GM23248 (cell line): ENCODE measurements at regions not wholly inside any gene's neighbourhood (a gene's known extent, or its start where the extent isn't known, plus 50 kb on each side); places are given as distances from the start of the nearest gene placed in this dataset.

ENCODE experiments used
- DNase-seq: peaks from one replicate; pipeline ENCODE4 v3.0.0-alpha.2; 2015
- H2AFZ ChIP-seq: fragments of 200-600 bp; sonication (generic); 2 replicates; pipeline ENCODE4 v1.6.1; 2016; ENCODE audit warnings: antibody characterized with exemption
- H3F3A ChIP-seq: fragments of 200-600 bp; sonication (generic); 2 replicates; pipeline ENCODE4 v1.6.1; 2016; ENCODE audit warnings: mild to moderate bottlenecking, antibody characterized with exemption, mixed run types; ENCODE audit not compliant: insufficient read depth
- H3K27ac ChIP-seq: fragments of 200-600 bp; sonication (generic); 2 replicates; pipeline ENCODE4 v1.5.1; 2016; ENCODE audit warnings: mild to moderate bottlenecking
- H3K27me3 ChIP-seq: fragments of 200-600 bp; sonication (generic); replicated peaks from 2 replicates; pipeline ENCODE4 v1.6.1; 2016; ENCODE audit warnings: mild to moderate bottlenecking; ENCODE audit not compliant: insufficient read depth
- H3K36me3 ChIP-seq: fragments of 200-600 bp; sonication (generic); 2 replicates; pipeline ENCODE4 v1.6.1; 2016; ENCODE audit warnings: low read depth, mild to moderate bottlenecking
- H3K4me1 ChIP-seq: fragments of 200-600 bp; sonication (generic); 2 replicates; pipeline ENCODE4 v1.6.1; 2016; ENCODE audit warnings: mild to moderate bottlenecking; ENCODE audit not compliant: insufficient read depth
- H3K4me2 ChIP-seq: fragments of 200-600 bp; sonication (generic); one replicate; pipeline ENCODE4 v1.6.1; 2016; ENCODE audit warnings: mild to moderate bottlenecking; ENCODE audit not compliant: unreplicated experiment
- H3K4me3 ChIP-seq: fragments of 200-600 bp; sonication (generic); 2 replicates; pipeline ENCODE4 v1.5.1; 2016; ENCODE audit warnings: mild to moderate bottlenecking
- H3K79me2 ChIP-seq: fragments of 200-600 bp; sonication (generic); 2 replicates; pipeline ENCODE4 v1.6.1; 2016; ENCODE audit warnings: mild to moderate bottlenecking; ENCODE audit not compliant: insufficient read depth
- H3K9ac ChIP-seq: fragments of 200-600 bp; sonication (generic); 2 replicates; pipeline ENCODE4 v1.6.1; 2016; ENCODE audit warnings: mild to moderate bottlenecking
- H3K9me2 ChIP-seq: fragments of 200-600 bp; sonication (generic); 2 replicates; pipeline ENCODE4 v1.6.1; 2016; ENCODE audit warnings: mixed run types, mild to moderate bottlenecking, moderate library complexity; ENCODE audit not compliant: insufficient read depth
- H3K9me3 ChIP-seq: fragments of 200-600 bp; sonication (generic); one replicate; pipeline ENCODE4 v1.6.1; 2017; ENCODE audit warnings: low read depth
- H4K20me1 ChIP-seq: fragments of 200-600 bp; sonication (generic); 2 replicates; pipeline ENCODE4 v1.6.0; 2016; ENCODE audit not compliant: insufficient read depth
- EZH2 ChIP-seq: fragments of 200-600 bp; sonication (generic); IDR thresholded peaks from 2 replicates; pipeline ENCODE4 v1.6.1; 2018; ENCODE audit warnings: antibody characterized with exemption, mild to moderate bottlenecking; ENCODE audit not compliant: insufficient read depth, poor library complexity, severe bottlenecking
- EZH2phosphoT487 ChIP-seq: fragments of 200-600 bp; sonication (generic); IDR thresholded peaks from 2 replicates; pipeline ENCODE4 v1.6.1; 2018; ENCODE audit warnings: antibody characterized with exemption, moderate library complexity, mild to moderate bottlenecking, low read depth; ENCODE audit not compliant: insufficient read depth
- WGBS, 2 experiments: methylation state at CpG; one replicate each; pipeline ENCODE4 v1.1.6; 2015 to 2017; ENCODE audit warnings: low lambda C conversion rate in 2 of 2, low coverage in 1 of 2; ENCODE audit errors: missing lambda C conversion rate in 2 of 2; 5-methylcytosine and 5-hydroxymethylcytosine counted together
- in situ Hi-C: fragments of 300-500 bp; cut with MboI; formaldehyde crosslinking; loops from 2 replicates; pipeline ENCODE4 v1.15.0; 2020

DNA sequence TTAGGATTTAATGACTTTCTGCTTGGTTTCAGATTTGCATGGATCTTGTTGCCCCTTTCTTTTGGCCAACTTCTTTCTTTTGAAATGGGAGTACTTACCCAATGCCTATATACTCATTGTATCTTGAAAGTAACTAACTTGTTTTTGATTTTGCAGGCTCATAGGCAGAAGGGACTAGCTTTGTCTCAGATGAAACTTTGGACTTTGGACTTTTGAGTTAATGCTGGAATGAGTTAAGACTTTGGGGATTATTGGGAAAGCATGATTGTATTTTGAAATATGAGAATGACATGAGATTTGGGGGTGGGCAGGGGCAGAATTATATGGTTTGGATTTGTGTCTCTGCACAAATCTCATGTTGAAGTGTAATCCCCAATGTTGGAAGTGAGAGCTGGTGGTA lies 657.1 kb downstream of the TMTC2 start:
- Histone ChIP-seq H3K36me3 (no peaks in the 10 kb centered on the region), H3K4me2 (no peak overlapping the region), H4K20me1 (no peaks in the 10 kb centered on the region), H3K4me1 (no peaks in the 10 kb centered on the region), H3K9me3 (no peaks in the 10 kb centered on the region), H3K79me2 (no peaks in the 10 kb centered on the region), H3K9ac (no peak overlapping the region), H3K27me3 (no peaks in the 10 kb centered on the region), H3K9me2 (no peaks in the 10 kb centered on the region), H3K27ac (no peak overlapping the region), H2AFZ (no peak overlapping the region), H3F3A (no peaks in the 10 kb centered on the region), H3K4me3 (no peak overlapping the region)
- TF ChIP-seq EZH2phosphoT487 (no peak), EZH2 (no peak)
- DNase-seq = no peak
- in situ Hi-C loops = no loop called here

DNA sequence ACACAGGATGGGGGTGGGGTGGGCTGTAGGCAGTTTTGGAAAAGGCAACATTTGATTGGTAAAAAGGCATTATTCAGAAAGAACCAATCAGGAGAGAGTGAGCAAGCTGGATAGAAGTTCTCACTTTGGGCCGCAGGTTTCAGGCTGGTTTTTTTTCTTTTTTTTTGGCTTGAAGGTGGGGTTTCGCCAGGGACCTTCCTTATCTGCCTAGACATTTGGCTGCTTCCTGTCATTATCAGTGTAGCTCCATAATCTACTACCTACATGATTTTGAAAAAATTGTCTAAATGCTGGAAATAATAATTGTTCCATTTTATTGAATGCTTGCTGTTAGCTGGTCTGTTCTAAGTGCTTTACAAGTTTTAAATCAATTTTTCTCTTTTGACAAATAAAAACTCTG lies 649.0 kb downstream of the TMTC2 start:
- in situ Hi-C loops = no loop called here
- Histone ChIP-seq H3K9ac (no peak overlapping the region), H3F3A (no peaks in the 10 kb centered on the region), H2AFZ (no peak overlapping the region), H4K20me1 (no peaks in the 10 kb centered on the region), H3K36me3 (no peaks in the 10 kb centered on the region), H3K79me2 (no peaks in the 10 kb centered on the region), H3K27ac (no peak overlapping the region), H3K4me1 (no peaks in the 10 kb centered on the region), H3K27me3 (no peaks in the 10 kb centered on the region), H3K9me2 (no peaks in the 10 kb centered on the region), H3K4me2 (no peak overlapping the region), H3K4me3 (no peak overlapping the region), H3K9me3 (no peaks in the 10 kb centered on the region)
- no peak for TF ChIP-seq EZH2
- TF ChIP-seq EZH2phosphoT487 = no peak
- 67 to 78% methylated on average over 2 of the region's 2 CpGs for WGBS, 2 experiments
- no peak for DNase-seq

DNA sequence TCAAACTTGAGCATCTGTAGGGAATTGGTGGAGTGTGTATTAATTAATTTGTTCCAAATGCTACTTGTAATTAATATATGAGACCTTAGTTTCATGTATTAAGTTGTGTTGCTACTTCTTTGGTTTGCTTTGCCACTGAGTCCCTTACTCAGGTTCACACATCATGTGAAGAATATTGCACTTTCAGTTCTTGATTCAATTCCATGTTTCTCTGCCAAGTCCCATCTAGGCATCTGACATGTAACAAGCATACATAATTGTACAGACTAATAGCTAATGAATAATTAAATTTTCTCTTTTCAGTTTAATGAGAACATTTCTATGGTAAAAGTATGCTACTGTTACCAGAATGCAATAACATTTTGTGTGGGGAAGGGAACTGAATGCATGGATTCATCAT lies 640.0 kb downstream of the TMTC2 start:
- no peaks in the 10 kb centered on the region for H3K4me1 ChIP-seq
- no peak overlapping the region for H3K4me3 ChIP-seq
- no peaks in the 10 kb centered on the region for H3F3A ChIP-seq
- no peaks in the 10 kb centered on the region for H3K27me3 ChIP-seq
- no peaks in the 10 kb centered on the region for H4K20me1 ChIP-seq
- H3K36me3 ChIP-seq = no peaks in the 10 kb centered on the region
- H3K79me2 ChIP-seq = no peaks in the 10 kb centered on the region
- H3K9me3 ChIP-seq = no peaks in the 10 kb centered on the region
- in situ Hi-C loops = no loop called here
- H3K9me2 ChIP-seq = no peaks in the 10 kb centered on the region
- DNase-seq = no peak
- H3K27ac ChIP-seq = no peak overlapping the region
- H3K4me2 ChIP-seq = no peak overlapping the region
- H2AFZ ChIP-seq = no peak overlapping the region
- no peak overlapping the region for H3K9ac ChIP-seq
- TF ChIP-seq EZH2phosphoT487 (no peak), EZH2 (no peak)

DNA sequence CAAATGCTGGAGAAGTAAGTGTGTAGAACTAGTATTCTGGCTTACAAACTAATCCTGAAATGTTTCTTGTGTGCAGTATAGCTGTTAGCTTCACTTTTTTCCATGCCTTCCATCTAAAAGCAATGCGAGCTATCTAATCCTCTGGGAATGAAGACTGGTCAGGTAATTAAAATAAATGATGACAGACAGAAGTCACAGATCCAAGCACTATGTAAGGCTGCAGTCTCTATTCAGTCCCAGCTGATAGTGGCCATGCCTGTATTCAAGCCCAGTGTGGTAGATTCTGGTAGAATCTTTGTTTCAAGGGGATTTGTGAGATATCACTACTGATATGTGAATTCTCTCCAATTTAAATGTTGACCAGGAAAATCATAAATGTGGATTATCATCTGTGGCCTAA lies 637.2 kb downstream of the TMTC2 start:
- no peak for TF ChIP-seq EZH2phosphoT487
- in situ Hi-C loops = no loop called here
- Histone ChIP-seq H3F3A (no peaks in the 10 kb centered on the region), H3K4me3 (no peak overlapping the region), H3K79me2 (no peaks in the 10 kb centered on the region), H3K9me2 (no peaks in the 10 kb centered on the region), H3K4me1 (no peaks in the 10 kb centered on the region), H3K9ac (no peak overlapping the region), H2AFZ (no peak overlapping the region), H3K36me3 (no peaks in the 10 kb centered on the region), H3K9me3 (no peaks in the 10 kb centered on the region), H3K4me2 (no peak overlapping the region), H4K20me1 (no peaks in the 10 kb centered on the region), H3K27me3 (no peaks in the 10 kb centered on the region), H3K27ac (no peak overlapping the region)
- no peak for DNase-seq
- WGBS, 2 experiments = 32 to 47% methylated on average over 1 of the region's 1 CpG

DNA sequence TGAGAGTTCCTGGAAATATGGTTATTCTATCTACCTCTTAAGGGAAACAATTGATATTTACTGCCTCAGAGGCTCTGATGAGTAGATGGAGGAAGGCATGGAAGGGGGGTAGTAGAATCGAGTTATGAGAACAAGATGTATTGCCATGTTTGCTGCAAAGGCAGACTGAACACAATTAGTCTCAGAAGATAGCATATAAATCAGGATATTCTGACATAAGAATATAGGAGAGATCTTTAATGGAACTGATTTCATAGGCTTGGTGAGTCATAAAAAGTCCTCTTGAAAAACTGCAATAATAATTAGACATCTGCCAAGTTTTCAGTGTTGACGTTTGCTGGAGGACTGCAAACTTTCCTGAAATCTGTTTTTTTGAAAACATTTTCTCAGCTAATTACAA lies 636.1 kb downstream of the TMTC2 start:
- WGBS, 2 experiments = 1 to 2% methylated on average over 2 of the region's 2 CpGs
- no peak for DNase-seq

More for the DNA sequence above, 636.1 kb downstream of the TMTC2 start:
- no peaks in the 10 kb centered on the region for H4K20me1 ChIP-seq
- H3K27ac ChIP-seq = no peak overlapping the region
- H3K4me1 ChIP-seq = no peaks in the 10 kb centered on the region
- H2AFZ ChIP-seq = no peak overlapping the region
- in situ Hi-C loops = no loop called here
- H3K27me3 ChIP-seq = no peaks in the 10 kb centered on the region
- no peak overlapping the region for H3K9ac ChIP-seq
- no peaks in the 10 kb centered on the region for H3K9me3 ChIP-seq
- no peaks in the 10 kb centered on the region for H3K9me2 ChIP-seq
- TF ChIP-seq EZH2 (no peak), EZH2phosphoT487 (no peak)
- H3K36me3 ChIP-seq = no peaks in the 10 kb centered on the region
- no peaks in the 10 kb centered on the region for H3F3A ChIP-seq
- H3K4me2 ChIP-seq = no peak overlapping the region
- no peak overlapping the region for H3K4me3 ChIP-seq
- H3K79me2 ChIP-seq = no peaks in the 10 kb centered on the region
